Activated CD8-positive, alpha-beta memory T cell treated with anti-CD3 and anti-CD28 coated beads, Interleukin-2, amount 50 U/mL, for 24 hours (primary cell): ENCODE measurements at regions not wholly inside any gene's neighbourhood (a gene's known extent, or its start where the extent isn't known, plus 50 kb on each side); places are given as distances from the start of the nearest gene placed in this dataset.
"Not testable (repeated sequence)": the region's sequence is repeated elsewhere in the genome, so short reads cannot be mapped to it uniquely, and the experiment has no call there.

Experiments used
- DNase-seq: peaks from one replicate; pipeline ENCODE4 v3.0.0-alpha.2; 2020; ENCODE audit errors: extremely low read depth

DNA sequence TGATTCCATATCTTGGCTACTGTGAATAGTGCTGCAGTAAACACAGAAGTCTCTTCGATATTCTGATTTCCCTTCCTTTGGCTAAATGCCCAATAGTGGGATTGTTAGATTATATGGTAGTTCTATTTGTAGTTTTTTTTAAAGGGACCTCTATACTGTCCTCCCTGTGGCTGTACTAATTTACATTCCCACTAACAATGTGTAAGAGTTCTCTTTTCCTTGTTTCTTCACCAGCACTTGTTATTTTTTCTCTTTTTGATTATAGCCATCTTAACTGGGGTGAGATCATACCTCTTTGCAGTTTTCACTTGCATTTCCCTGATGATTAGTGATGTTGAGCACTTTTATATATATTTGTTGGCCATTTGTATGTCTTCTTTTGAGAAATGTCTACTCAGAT is 102.0 kb downstream of the CARTPT start:
- no peak for DNase-seq

DNA sequence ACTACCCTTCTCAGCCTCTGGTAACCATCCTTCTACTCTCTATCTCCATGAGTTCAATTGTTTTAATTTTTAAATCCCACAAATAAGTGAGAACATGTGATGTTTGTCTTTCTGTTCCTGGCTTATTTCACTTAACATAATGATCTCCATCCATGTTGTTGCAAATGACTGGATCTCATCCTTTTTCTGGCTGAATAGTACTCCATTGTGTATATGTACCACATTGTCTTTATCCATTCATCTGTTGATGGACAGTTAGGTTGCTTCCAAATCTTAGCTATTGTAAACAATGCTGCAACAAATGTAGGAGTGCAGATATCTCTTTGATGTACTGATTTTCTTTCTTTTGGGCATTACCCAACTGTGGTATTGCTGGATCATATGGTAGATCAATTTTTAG is 103.0 kb downstream of the CARTPT start:
- not testable (repeated sequence) for DNase-seq

DNA sequence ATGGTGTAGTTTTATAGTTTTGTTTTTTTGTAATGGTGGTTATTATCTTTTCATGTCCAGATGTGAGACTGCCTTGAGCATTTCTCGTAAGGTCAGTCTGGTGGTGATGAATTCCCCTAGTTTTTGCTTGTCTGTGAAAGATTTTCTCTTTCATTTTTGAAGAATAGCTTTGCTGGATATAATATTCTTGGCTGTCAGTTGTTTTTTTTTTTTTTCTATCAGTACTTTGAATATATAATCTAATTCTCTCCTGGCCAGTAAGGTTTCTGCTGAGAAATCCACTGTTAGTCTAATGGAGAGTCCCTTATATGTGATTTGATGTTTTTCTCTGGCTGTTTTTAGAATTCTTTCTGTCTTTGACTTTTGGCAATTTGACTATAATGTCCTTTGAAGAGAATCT is 106.9 kb downstream of the CARTPT start:
- no peak for DNase-seq

DNA sequence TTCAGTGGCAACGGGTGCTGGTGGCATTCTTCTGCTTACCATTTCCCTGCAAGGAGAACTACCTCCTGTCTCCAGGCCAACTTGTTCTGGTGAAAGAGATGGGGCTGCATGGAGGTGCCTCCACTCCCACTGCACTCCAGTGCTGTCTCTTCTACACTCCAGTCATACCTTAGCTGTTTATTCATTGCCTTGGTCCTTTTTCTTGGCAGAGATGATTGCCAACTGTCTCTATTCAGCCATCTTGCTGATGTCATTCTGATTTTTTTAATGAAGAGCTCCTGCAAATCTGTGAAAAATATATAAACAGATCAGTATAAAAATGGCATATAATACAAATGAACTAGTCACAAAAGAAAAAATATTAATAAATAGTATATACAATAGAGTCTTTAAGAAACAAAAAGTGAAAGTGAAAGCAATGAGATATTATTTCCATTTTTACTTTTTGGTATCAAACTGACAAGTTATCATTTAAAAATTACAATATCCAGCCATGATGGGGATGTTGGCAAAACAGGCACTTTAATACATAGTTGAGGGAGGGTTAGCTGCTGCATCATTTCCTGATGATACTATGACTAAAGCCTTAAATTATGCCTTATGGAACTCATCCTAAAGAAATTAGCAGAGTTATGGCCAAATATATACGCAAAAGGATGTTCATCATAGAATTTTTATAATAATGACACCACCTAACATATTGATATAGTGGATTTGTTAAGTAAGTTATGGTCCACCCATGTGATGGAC is 109.4 kb downstream of the CARTPT start:
- no peak for DNase-seq

DNA sequence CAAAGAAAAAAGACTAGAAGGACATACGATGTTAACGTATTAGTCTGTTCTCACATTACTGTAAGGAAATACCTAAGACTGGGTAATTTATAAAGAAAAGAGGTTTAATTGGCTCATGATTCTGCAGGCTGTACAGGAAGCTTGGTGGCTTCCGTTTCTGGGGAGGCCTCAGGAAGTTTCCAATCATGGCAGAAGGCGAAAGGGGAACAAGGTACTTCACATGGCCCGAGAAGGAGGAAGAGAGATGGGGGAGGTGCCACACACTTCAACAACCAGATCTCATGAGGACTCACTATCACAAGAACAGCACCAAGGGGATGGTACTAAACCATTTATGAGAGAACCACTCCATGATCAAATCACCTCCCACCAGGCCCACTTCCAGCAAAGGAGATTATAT is 110.1 kb downstream of the CARTPT start:
- no peak for DNase-seq

DNA sequence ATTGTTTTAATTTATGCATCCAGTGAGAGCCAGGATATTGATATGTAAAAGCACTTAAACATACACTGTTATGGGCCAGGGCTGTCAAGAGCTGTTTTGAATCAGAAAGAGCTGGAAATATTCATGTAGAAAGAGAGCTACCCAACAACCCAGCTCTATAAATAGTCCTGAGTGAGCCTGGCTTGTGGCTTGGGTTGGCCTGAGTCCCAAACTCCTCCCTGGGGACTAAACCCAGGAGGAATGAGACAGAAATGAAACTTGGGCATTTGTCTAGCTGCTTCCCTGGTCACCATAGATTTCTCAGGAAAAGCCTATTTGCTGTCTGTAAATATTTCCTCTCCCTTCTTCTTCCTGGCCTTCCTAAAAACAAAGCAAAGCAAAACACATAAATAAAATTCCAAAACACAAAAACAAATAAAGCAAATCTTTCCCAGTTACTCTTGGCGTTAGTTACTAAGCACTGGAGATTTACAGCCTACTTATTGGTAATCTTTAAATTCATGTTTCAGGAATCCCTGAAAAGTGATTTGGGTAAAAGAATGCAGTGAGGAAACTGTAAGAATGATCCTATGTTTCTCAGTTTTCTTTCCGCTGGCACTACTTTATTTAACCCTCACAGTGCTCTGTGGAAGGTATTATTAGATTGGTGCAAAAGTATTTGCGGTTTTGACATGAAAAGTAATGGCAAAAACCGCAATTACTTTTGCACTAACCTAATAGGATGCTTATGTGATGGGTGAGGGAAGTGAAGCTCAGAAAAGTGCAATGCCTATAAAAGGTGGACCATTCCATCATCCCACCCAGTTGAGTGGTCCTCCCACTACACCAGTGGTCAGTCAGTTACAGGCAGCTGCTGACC is 111.8 kb downstream of the CARTPT start:
- no peak for DNase-seq

DNA sequence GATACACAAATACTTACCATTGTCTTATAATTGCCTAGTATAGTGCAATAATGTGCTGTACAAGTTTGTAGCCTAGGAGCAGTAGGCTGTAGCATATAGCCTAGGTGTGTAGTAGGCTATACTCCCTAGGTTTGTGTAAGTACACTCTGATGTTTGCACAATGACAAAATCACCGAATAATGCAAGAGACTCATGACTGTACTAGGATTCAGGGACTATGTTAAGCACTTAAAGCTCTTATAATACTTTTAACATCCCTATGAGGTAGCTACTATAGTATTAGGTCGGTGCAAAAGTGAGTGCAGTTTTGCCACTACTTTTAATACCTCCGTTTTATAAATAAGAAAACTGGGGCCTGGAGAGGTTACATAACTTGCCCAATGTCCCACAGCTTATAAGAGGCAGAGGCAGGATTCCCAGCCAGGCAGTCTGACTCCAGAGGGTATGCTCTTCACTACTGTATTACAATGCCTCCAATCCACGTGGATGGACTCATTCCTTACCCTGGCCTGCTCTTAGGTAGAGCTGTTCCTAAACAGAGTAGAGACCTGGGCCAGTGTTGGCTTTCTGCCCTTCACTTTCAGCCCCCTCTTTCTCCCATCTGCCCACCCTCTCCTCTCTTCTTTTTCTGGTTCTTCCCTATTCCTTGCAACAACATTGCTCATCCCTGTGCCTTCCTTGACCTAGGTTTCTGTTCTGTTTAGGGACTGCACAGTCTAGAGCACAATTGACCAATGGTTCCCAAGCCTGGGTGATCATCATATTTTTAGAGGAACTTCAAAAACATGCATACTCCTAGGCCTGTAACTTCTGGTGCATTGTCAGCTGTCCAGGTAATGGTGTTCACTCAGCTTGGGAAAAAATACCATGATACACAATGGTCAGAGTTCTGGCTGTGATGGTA is 114.0 kb downstream of the CARTPT start:
- DNase-seq = no peak

DNA sequence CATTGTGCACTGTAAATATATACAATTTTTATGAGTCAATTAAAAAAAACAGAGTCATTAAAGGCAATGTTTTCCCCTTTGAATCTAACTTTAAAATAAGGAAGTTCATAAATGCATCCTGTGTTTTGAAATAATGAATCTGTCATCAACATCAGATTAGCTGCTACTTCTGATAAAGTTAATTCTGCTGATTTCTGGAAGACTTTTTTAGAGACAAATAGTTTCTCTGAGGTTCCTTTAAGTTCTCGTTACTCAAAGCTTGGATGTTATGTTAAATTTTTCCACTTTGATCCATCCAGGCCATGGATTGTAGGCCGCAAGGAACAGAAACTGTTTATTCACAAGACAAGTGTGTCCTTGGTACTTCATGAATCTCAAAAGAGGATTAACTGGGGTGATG is 115.5 kb downstream of the CARTPT start:
- no peak for DNase-seq

DNA sequence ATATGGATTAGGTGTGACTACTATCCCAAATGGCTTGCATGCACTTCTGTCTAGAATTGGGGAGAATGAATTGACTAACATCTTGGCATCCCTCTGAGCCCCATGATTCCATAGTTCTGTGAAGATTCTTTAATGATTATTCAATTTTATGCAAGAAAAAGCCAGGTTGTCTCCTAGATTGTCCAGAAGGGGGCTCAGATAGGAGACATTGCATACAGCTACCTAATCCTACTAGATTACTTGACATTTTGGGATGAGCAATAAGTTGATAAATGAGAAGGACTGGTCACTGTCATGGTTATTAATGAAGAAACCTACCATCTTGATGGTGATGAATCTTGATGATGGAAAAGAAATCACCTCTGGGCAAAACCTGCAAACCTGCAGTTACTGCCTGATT is 117.0 kb downstream of the CARTPT start:
- DNase-seq = no peak

DNA sequence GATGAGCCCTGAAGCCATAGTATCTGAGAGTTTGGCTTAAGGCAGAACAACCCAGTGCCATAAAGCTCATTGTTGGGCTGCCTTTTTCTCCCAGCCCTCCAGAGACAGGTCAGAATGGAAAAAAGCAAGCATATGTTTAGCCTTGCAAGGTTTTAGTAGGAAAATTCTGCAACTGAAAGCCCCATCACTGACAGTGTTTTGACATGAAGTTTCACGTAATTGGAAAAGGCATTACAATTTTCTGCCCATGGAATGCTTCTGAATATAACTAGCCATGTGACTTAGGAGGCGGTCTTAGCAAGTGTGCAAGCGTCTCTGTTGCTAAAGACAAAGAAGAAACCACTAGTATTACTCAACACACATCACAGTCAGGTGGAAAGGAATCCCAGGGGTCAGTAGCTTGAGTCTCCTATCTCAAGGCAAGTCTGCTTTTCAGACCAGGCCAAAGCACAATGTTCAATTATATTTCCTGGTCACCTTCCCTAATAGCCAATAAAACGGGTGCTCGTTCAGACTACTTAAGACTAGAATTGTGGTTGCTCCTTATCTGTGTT is 117.6 kb downstream of the CARTPT start:
- DNase-seq = no peak

DNA sequence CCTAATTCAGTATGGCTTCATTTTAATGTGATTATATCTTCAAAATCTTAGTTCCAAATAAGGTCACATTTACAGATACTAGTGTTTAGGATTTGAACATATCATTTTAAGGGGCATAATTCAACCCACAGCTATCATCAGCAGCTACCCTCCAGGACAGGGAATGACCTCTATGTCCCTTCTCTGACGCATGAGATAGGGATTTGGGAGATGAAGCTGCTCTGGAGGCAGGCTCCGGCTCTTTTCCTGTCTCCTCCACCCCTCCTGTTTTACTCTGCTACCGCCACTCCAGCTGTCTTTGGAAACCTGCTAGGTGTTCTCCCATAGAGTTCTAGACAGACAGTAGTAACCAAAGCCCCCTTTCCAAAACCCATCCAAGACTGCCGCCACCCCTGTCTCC is 119.2 kb downstream of the CARTPT start:
- DNase-seq = no peak

DNA sequence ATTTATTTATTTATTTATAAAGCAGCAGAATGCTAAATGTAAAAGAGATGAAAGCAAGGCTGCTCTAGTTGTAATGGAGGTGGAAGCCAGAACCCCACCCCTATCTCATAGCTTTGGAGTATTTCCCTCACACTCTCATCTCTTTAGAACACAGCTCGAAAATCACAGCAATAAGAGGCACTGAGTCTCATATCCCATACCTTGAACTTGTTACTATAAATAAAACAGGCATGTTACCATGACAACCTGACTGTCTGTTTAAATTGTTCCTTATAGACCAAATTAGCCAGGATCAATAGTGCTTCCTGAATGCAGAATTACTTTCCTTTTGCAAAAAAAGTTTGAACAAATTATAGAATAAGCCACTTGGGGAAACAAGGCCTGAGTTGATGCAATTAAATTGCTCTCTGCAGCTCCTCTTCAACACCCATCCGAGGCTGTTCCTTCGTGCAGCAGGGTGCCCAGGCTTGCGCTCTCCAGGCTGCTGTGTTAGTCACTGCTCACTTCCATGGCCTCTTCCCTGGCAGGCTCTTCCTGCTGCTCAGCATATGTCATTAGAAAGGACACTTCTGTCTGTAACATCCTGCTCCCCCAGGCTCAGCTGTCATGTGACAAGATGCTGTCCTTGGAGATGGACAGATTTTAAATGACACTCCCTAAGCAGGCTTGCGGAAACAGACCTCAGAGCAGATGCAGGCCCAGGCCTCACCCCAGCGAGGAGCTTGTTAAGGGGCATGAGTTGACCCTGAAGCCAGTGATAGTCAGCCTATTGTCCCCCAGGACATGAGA is 120.2 kb downstream of the CARTPT start:
- no peak for DNase-seq

DNA sequence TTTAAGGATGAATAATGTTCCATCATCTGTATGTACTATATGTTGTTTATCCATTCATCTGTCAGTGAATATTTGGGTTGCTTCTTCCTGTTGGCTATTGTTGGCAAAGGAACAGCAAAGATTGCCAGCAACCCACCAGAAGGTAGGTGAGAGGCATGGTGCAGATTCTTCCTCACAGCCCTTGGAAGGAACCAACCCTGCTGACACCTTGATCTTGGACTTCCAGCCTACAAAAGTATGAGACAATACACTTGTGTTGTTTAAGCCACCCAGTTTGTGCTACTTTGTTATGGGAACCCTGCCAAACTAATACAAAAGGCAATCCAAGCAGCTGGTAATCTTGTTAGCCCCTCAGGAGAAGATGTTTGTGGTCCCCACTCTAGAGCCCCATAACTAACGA is 122.0 kb downstream of the CARTPT start:
- DNase-seq = no peak

DNA sequence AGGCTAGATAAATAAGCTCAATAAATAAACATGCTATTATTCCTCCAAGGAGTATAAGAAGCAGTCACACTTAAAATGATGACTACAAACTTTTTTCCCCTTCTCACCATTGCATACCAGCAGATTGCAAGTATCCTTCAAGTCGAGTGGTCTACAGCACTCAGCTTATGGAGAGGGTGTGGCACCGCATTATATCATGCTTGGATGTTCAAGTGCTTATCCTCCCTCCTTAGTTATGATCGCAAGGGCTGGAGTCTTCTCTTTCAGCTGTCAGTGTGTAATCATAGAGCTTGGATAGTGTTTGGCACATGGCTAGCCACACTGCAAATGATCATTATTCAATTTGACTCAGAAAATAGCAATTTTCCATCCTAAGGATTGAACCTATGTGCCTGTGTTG is 124.0 kb downstream of the CARTPT start:
- DNase-seq = no peak

DNA sequence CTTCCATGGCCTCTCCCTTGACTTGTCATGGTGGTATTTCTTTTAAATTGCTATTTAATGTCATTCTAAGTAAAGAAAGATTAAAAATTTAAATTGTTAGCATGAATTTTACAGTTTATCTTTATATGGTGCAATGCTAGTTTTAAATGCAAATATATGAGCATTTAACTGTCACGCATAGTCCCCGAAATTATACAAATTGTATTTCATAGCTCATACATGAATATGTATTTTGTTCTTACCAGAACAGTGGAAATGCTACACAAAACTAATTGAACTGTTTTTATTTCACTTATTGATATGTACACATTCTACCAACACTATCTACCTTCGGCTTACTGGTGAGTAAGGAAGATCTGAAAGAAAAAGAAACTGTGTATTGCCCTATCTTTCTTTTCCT is 125.8 kb downstream of the CARTPT start:
- no peak for DNase-seq

DNA sequence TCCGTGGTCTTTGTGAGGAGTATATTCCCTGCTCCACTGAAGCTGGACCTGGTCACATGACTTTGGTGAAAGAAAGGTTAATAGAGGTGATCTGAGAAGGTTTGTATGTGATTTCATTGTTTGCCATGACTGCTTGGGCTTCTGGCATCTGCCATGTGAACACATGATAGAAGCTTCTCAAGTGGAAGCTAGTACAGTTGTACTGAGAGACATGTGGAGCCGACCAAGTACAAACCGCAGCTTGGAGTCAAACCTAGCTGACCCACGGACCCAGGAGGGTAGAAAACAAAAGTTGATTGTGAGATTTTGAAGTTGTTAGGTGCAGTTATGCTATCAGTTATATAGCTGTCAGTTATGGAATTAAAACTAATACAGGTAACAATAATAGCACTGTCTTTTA is 140.4 kb downstream of the CARTPT start:
- no peak for DNase-seq

DNA sequence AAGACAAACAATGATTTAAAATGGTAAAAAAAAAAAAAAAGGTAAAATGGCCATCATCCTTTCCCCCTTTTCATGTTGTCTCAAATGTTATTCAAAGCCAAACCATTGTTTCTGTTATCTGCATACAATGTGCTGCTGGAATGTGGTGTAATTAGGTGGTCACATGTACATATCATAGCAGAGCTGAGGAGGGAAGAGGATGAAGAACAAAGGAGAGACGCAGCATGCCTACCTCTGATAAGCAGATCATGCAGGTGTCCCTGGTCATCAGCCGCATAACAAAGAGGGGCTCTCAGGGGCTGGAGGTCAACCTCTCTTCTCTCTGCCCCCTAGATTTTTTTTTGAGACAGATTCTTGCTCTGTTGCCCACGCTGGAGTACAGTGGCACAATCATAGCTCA is 141.0 kb downstream of the CARTPT start:
- DNase-seq = no peak

DNA sequence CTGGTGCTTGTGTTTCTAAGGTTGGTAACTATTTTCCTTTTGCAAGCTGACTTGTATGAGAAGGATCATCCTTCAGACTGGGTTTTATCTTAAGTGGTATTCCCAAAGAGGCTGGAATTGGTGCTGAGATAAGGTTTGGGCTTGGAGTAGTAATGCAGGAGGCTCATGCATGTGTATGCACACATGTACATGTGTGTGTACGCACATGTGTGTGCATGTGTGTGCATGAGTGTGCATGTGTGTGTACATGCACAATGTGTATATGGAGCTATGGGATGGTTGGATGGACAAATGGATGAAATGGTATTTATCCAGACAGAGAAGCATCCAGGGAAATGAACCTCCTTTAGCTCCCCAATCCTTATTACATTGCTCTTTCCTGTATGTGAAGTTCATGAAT is 142.6 kb downstream of the CARTPT start:
- DNase-seq = no peak

DNA sequence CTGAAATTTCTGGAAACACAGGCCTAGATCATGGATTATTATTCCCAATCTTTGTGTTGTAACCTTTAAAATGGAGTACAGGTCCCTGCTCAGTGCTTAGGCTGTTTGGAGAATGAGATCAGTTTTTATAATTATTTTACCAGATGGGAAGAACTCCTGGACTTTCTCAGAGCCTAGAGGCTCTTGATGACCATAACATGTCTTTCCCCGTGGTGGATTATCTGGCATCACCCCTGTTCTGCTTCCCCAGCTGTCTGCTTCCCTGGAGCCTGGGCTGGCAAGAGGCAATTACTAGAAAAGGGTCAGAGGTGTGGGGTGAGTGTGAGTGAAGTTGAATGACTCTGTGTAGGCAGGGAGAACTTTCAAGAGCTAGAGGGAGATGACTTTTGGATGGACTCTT is 143.0 kb downstream of the CARTPT start:
- no peak for DNase-seq

DNA sequence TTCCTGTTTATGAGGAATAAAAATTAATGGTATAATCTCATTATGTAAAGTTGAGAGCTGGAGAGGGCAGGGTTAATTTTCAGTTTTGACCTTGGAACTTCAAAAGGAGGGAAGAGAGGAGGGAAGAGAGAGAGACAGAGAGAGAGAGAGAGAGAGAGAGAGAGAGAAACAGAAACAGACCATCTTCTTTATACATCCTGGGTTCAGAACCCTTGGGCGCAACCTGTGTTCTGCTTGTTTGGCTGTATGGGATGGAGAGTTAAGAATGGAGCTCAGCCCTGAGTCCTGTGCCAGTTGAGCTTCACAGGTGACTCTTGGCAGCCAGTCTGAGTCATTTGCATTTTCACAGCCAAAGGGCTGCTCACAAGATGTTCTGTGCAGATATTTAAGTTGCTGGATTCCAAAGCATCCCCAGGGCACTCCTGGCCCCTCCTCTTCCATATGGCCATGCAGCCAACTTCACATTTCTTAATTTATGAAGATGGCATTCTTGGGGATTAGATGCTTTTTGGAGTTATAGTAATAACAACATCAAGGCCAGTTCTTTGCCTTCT is 143.5 kb downstream of the CARTPT start:
- DNase-seq = no peak
